OCI-LY7 (cell line): ENCODE measurements at regions not wholly inside any gene's neighbourhood (a gene's known extent, or its start where the extent isn't known, plus 50 kb on each side); places are given as distances from the start of the nearest gene placed in this dataset.

ENCODE experiments used
- CTCF ChIP-seq: fragments of 200-600 bp; sonication (generic); conservative IDR thresholded peaks from 2 replicates; pipeline ENCODE4 v1.5.1; 2014; ENCODE audit warnings: mild to moderate bottlenecking, antibody characterized with exemption, low read length, moderate library complexity, mixed read lengths
- EZH2phosphoT487 ChIP-seq: fragments of 200-600 bp; sonication (generic); IDR thresholded peaks from 2 replicates; pipeline ENCODE4 v1.6.1; 2018; ENCODE audit warnings: low read depth, borderline replicate concordance, mild to moderate bottlenecking, mixed run types, antibody characterized with exemption, low read length, moderate library complexity, mixed read lengths

GRCh38 chr13:80011448-80012212 is 329.3 kb downstream of the SPRY2 start:
- TF ChIP-seq CTCF (no peak), EZH2phosphoT487 (no peak)
